Mesodermal cell (in vitro differentiated cells): ENCODE measurements at regions not wholly inside any gene's neighbourhood (a gene's known extent, or its start where the extent isn't known, plus 50 kb on each side); places are given as distances from the start of the nearest gene placed in this dataset.

ENCODE experiments used
- H3K27ac ChIP-seq: 2 replicates; pipeline ENCODE4 v1.7.0; 2013; ENCODE audit warnings: mild to moderate bottlenecking, low read depth, low read length, moderate library complexity; ENCODE audit not compliant: severe bottlenecking
- H3K36me3 ChIP-seq: 2 replicates; pipeline ENCODE4 v1.7.1; 2013; ENCODE audit warnings: mild to moderate bottlenecking, low read length, moderate library complexity; ENCODE audit not compliant: control insufficient read depth, insufficient read depth
- H3K4me1 ChIP-seq: one replicate; pipeline ENCODE4 v1.7.1; 2013; ENCODE audit warnings: mild to moderate bottlenecking, low read length; ENCODE audit not compliant: insufficient read depth, control insufficient read depth, poor library complexity, severe bottlenecking
- H3K4me3 ChIP-seq: 2 replicates; pipeline ENCODE4 v1.7.0; 2013; ENCODE audit warnings: low read length, control low read depth, mild to moderate bottlenecking; ENCODE audit not compliant: insufficient read depth, poor library complexity, severe bottlenecking; ENCODE audit errors: extremely low read depth
- H3K9me3 ChIP-seq: 2 replicates; pipeline ENCODE4 v1.7.1; 2013; ENCODE audit warnings: mild to moderate bottlenecking, low read length, moderate library complexity; ENCODE audit not compliant: control insufficient read depth
- WGBS, 2 experiments: methylation state at CpG; one replicate each; pipeline ENCODE4 v1.1.5; 2013; ENCODE audit warnings: missing lambda C conversion rate in 2 of 2; ENCODE audit not compliant: insufficient coverage in 2 of 2; 5-methylcytosine and 5-hydroxymethylcytosine counted together

DNA sequence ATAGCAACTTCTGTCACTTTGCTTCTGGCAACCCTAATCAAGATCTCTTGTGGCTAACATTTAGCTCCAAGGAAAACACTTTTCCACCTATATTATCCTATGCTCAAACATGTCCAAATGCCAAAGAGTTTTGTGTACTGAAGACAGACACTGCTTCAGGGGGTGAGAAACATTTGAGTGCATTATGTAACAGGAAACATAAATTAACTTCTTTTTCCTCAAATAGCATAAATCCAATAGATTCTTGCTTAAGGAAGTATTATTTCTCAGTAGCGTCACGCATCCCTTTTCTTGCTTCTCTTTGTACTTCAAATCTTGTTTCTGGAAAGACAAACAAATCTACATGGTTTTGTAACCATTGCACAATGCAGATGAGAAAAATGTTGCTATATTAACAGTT, 839.1 kb downstream of the GLUD2 start:
- no peak overlapping the region for H3K4me3 ChIP-seq
- no CpG with 5 or more reads among the region's 2 CpGs for WGBS, 2 experiments

DNA sequence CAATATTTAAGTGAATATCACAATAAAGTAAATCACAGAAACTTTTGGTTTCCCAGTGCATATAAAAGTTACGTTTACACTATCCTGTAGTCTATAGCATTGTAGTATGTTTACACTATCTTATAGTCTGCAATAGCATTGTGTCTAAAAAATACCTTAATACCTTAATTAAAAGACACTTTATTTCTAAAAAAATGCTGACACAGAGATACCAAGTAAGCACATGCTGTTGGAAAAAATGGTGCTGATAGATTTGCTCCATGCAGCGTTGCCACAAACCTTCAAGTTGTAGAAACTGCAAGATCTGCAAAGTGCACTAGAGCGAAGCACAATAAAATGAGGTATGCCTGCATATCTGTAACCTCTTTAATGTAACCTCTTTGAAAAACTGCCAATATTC, 847.3 kb downstream of the GLUD2 start:
- no CpG with 5 or more reads among the region's 3 CpGs for WGBS, 2 experiments

More for the DNA sequence above, 839.1 kb downstream of the GLUD2 start:
- Histone ChIP-seq H3K9me3 (no peaks in the 10 kb centered on the region), H3K27ac (no peak overlapping the region), H3K36me3 (no peaks in the 10 kb centered on the region), H3K4me1 (no peaks in the 10 kb centered on the region)

DNA sequence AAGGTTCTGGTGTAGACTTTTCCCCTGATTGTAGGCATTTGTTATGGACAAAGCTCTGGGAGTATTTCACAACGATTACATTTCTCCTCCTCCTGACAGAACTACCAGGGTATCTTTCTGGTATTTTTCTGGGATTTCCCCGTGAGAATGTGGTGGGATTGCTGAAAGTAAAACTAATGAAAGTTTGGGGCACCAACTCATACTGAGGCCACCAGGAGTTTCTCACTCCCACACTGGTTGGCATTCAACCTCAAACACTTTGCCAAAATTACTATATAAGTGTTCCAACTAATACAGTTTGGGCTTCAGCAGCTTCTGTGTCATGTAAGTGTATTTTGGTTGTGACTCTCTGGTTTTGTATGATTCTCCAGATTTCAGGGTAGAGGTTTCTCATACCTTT, 855.1 kb downstream of the GLUD2 start:
- Histone ChIP-seq H3K4me3 (no peak overlapping the region), H3K9me3 (no peaks in the 10 kb centered on the region), H3K4me1 (no peaks in the 10 kb centered on the region), H3K36me3 (no peaks in the 10 kb centered on the region), H3K27ac (no peak overlapping the region)
- WGBS, 2 experiments = no CpG with 5 or more reads among the region's 2 CpGs

More for the DNA sequence above, 847.3 kb downstream of the GLUD2 start:
- H3K9me3 ChIP-seq = no peaks in the 10 kb centered on the region
- no peak overlapping the region for H3K27ac ChIP-seq
- no peaks in the 10 kb centered on the region for H3K36me3 ChIP-seq
- no peaks in the 10 kb centered on the region for H3K4me1 ChIP-seq
- no peak overlapping the region for H3K4me3 ChIP-seq

DNA sequence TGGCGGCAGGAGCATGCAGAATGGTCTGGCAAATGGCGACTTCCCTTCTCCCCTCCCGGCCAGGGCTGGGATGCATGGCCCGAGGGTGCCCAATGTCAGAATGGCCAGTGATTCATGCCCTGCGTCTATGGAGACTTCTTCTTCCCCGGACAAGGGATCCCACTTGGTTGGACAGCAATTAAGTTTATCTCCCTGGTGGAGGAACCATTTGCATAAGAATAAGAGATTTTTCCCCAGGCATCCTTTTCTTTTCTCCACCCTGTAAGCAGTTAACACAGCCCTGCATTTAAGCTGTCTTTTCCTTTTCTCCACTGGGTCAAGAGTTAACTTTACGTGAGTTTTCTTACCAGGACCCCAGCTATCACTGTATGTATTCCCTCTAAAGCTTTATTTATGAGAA, 856.6 kb downstream of the GLUD2 start:
- Histone ChIP-seq H3K4me3 (no peak overlapping the region), H3K27ac (no peak overlapping the region), H3K4me1 (no peaks in the 10 kb centered on the region), H3K36me3 (no peaks in the 10 kb centered on the region), H3K9me3 (no peaks in the 10 kb centered on the region)
- 100% methylated on average over 1 of the region's 7 CpGs for WGBS, 2 experiments

DNA sequence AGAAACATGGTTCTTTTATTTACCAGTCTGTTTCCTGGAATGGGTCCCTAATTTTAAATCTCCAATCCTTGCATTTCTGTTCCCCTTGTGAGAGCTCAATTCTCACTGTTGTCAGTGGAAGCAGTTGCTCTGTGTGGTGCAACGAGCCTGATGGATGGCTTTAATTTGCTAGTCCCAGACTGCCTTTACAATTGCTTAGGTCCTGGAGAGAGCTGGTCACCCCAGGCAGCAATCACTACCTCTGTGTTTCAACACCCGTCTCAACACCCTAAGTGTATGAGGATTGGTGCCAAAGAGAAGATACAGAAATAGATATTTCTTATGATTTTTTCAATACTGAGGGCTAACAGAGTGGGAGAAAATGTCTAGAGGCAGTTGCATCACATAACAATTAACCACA, 873.8 kb downstream of the GLUD2 start:
- no CpG with 5 or more reads among the region's 2 CpGs for WGBS, 2 experiments
- no peaks in the 10 kb centered on the region for H3K4me1 ChIP-seq
- no peaks in the 10 kb centered on the region for H3K36me3 ChIP-seq
- H3K9me3 ChIP-seq = no peaks in the 10 kb centered on the region
- H3K27ac ChIP-seq = no peak overlapping the region
- no peak overlapping the region for H3K4me3 ChIP-seq

DNA sequence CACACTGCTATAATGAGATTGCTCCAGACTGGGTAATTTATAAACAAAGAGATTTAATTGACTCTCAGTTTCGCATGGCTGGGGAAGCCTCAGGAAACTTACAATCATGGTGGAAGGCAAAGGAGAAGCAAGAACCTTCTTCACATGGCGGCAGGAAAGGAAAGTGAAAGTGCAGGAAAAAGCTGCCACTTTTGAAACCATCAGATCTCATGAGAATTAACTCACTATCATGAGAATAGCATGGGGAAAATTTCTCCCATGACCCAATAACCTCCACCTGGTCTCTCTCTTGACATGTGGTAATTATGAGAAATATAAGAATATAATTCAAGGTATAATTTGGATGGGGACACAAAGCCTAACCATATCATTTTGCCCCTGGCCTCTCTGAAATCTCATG, 884.2 kb downstream of the GLUD2 start:
- no peak overlapping the region for H3K27ac ChIP-seq
- no CpG with 5 or more reads among the region's 2 CpGs for WGBS, 2 experiments
- no peaks in the 10 kb centered on the region for H3K9me3 ChIP-seq
- H3K36me3 ChIP-seq = no peaks in the 10 kb centered on the region
- H3K4me1 ChIP-seq = no peaks in the 10 kb centered on the region
- H3K4me3 ChIP-seq = no peak overlapping the region

DNA sequence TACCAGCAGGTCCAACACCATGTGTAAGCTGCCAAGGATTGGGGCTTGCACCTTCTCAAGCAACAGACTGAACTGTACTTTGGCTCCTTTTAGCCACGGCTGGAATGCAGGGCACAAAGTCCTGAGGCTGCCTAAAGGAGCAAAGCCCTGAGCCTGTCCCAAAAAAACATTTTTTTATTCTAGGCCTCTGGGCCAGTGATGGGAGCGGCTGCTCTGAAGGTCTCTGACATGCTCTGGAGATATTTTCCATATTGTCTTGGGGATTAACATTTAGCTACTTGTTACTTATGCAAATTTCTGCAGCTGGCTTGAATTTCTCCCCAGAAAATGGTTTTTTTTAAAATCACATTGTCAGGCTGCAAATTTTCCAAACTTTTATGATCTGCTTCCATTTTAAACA, 885.3 kb downstream of the GLUD2 start:
- H3K9me3 ChIP-seq = no peaks in the 10 kb centered on the region
- H3K4me3 ChIP-seq = no peak overlapping the region
- no peak overlapping the region for H3K27ac ChIP-seq
- H3K36me3 ChIP-seq = no peaks in the 10 kb centered on the region
- WGBS, 2 experiments = 75 to 100% methylated on average over 1 of the region's 2 CpGs
- H3K4me1 ChIP-seq = no peaks in the 10 kb centered on the region

DNA sequence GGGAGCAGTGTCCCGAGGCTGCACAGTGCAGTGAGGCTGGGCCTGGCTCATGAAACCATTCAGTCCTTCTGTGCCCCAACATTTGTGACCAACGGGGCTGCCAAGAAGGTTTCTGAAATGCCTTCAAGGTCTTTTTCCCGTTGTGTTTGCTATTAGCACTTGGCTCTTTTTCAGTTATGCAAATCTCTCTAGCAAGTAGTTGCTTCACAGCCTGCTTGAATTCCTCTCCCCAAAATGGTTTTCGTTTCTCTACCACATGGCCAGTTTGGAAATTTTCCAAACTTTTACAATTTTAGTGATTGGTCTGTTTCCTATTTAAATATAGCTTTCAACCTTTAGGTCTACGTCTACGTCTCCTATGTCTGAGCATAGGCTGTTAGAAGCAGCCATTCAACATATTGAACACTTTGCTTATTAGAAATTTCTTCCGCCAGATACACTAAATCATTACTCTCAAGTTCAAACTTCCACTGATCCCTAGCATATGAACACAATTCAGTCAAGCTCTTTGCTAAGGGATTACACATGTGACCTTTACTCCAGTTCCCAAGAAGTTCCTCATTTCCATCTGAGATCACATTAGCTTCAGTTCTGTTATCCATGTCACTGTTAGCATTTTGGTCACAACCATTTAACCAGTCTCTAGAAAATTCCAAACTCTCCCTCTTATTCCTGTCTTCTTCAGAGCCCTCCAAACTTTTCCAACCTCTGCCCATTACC, 901.8 kb downstream of the GLUD2 start:
- H3K4me1 ChIP-seq = no peaks in the 10 kb centered on the region
- no peaks in the 10 kb centered on the region for H3K36me3 ChIP-seq
- 50 to 72% methylated on average over 2 to 5 of the region's 7 CpGs for WGBS, 2 experiments
- H3K9me3 ChIP-seq = no peaks in the 10 kb centered on the region
- no peak overlapping the region for H3K4me3 ChIP-seq
- no peak overlapping the region for H3K27ac ChIP-seq

DNA sequence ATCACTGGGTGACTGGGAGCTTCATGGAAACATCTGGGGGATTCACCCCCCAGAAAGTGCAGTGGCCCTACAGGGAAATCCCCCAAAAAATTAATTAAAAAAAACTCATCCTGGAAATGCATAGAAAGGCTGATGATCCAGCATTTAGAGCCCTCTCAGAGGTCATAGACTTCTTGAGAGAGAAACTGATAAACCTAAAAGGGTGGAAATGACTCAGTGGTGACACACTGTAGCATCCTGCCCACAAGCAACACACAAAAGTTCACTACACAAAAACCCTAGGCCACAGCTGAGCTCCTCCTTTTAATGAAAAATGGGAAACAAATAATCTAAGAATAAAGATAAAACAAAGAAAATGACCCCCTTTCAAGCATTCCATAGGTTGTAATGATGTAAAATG, 911.5 kb downstream of the GLUD2 start:
- H3K9me3 ChIP-seq = peaks cover 4% of the 10 kb centered on the region
- H3K27ac ChIP-seq = no peak overlapping the region

DNA sequence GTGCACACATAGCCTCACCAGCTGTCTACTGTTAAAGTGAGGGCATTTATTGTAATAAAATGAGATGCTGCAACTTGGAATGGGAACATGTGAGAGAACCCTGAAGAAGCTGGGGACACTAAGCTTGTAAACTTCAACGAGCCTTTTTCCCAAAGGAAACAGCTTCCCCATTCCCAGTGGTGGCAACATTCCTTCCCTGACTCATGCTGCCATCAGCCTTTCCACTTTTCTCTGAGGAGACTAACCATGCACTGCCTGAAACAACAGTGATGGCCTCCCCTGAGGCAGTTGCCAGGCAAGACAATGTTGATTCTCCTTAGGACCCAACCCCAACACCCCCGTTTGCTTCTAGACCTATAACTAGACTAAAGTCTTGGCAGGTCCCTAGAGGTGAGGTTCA, 928.3 kb downstream of the GLUD2 start:
- H3K27ac ChIP-seq = no peak overlapping the region
- no peaks in the 10 kb centered on the region for H3K36me3 ChIP-seq
- no peak overlapping the region for H3K4me3 ChIP-seq
- H3K9me3 ChIP-seq = no peaks in the 10 kb centered on the region
- H3K4me1 ChIP-seq = no peaks in the 10 kb centered on the region
- 86% methylated on average over 1 of the region's 2 CpGs; no CpG with 5 or more reads in 1 of the 2 experiments for WGBS, 2 experiments

More for the DNA sequence above, 911.5 kb downstream of the GLUD2 start:
- H3K4me1 ChIP-seq = peaks cover 3% of the 10 kb centered on the region
- H3K4me3 ChIP-seq = no peak overlapping the region
- H3K36me3 ChIP-seq = no peaks in the 10 kb centered on the region

DNA sequence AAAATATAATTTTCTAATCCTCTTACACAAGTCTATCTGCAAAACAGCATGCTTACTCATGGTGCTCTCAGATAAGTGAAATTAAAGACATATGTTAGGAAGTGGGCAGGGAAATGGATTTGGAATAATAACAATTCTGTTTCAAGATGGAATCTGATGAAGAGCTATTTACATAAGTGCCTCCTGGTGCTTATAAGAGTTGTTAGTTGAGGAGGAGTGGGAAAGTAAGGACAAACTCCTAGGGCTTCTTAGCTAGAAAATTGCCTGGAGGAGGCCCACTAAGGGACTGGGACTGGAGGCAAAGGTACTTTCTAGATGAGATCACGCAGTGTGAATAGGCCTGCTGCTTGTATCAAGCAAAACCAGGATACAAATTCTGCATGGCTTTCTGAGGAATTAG, 939.8 kb downstream of the GLUD2 start:
- no CpG with 5 or more reads among the region's 1 CpG for WGBS, 2 experiments
- Histone ChIP-seq H3K4me1 (no peaks in the 10 kb centered on the region), H3K9me3 (no peaks in the 10 kb centered on the region), H3K4me3 (no peak overlapping the region), H3K36me3 (no peaks in the 10 kb centered on the region), H3K27ac (no peak overlapping the region)
